ENCODE measurements at regions not wholly inside any gene's neighbourhood (a gene's known extent, or its start where the extent isn't known, plus 50 kb on each side); places are given as distances from the start of the nearest gene placed in this dataset.
"Not testable (repeated sequence)": the region's sequence is repeated elsewhere in the genome, so short reads cannot be mapped to it uniquely, and the experiment has no call there.

DNA sequence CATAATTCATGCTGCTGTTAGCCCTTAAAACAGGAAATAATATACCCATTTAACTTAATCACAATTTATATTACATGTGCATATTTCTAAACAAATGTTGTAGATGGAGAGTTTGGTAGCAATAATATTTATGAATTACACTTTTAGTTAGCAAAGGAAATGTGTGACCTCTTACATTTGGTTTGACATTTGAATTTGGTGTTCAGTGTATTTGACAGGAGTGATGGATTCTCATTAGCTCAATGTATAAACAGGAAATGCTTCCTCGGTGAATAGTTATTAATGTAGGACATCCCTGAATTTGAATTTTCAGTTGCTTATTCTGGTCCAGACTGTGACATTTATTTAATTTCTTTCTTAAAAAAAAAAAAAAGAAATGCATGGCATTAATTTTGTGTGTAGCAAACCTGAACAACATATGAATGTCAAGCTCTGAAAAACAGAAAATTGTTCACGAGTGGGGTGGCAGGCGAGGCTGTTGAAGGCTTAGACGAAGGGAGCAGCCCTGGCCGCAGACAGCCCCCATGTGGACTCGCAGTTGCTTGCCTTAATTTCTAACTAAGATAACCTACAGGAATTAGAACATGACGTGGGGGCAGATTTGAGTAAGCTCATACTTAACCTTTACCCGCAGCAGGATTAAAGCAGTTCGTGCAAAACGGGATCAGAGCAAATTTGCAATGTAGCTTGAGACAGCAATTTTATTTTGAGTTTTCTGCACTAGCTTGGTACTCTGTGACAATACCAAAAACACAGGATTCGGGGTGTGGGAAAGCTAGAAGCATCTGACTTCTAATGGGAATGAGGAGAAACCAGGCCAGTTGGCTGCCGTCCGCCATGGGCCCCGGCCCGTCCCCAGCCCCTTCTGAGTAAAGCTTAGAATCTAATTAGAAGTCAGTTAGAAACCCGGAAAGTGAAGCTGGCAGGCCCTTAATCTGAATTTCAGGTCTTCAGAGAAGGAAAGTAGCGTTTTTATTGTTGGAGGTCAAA is 134.3 kb downstream of the MACROH2A1 start:
- no peak overlapping the region for H3K27ac ChIP-seq (ENCODE audit: low read length)

DNA sequence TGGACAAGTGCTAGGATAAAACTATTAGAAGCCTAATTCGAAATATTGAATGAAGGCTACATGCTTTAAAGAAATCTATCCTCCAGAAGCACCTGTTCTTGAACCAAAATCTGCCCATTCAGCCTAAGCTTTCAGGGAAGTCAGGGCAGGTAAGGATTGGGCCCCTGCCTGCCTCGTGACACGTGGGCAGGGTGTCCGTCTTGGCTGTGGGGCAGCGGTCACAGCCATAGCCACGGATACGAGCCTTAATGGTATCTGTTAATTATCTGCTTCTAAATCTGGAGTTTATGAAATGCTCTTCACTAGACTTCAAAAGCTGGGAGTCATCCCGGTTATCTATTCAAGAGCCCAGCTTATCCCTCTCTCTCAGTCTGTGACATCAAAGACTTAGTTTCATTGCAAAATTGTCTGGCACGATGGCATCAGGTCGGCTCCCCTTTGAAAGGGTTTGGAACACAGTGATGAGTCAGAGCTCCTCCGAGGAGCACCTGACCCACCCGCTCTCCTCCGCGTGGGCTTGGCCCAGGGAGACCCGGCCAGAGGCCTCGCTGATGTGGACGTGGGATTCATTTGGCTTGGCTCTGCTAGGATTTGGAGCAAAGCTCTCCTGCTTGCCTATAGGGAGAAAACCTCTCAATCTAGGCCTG is 135.9 kb downstream of the MACROH2A1 start:
- H3K27ac ChIP-seq (ENCODE audit: low read length), result no peak overlapping the region
- H3K36me3 ChIP-seq (ENCODE audit: control insufficient read depth in 2 of 2, insufficient read depth in 2 of 2, low read length in 2 of 2), result no peaks in the 10 kb centered on the region
- no peaks in the 10 kb centered on the region for H3K9me3 ChIP-seq (ENCODE audit: control insufficient read depth in 2 of 2, low read length in 2 of 2)
- H3K4me3 ChIP-seq (ENCODE audit: low read length in 2 of 2), result no peak overlapping the region
- H3K4me1 ChIP-seq (ENCODE audit: control insufficient read depth, insufficient read depth, low read length), result no peaks in the 10 kb centered on the region
- H3K27me3 ChIP-seq (ENCODE audit: control insufficient read depth in 1 of 2, insufficient read depth in 2 of 2, low read length in 2 of 2), result no peaks in the 10 kb centered on the region
- H3K9ac ChIP-seq (ENCODE audit: low read length in 2 of 2), result no peak overlapping the region

More for the DNA sequence above, 134.3 kb downstream of the MACROH2A1 start:
- Histone ChIP-seq H3K9me3 (ENCODE audit: control insufficient read depth in 2 of 2, low read length in 2 of 2) (no peaks in the 10 kb centered on the region), H3K27me3 (ENCODE audit: control insufficient read depth in 1 of 2, insufficient read depth in 2 of 2, low read length in 2 of 2) (no peaks in the 10 kb centered on the region), H3K4me3 (ENCODE audit: low read length in 2 of 2) (no peak overlapping the region), H3K36me3 (ENCODE audit: control insufficient read depth in 2 of 2, insufficient read depth in 2 of 2, low read length in 2 of 2) (no peaks in the 10 kb centered on the region), H3K4me1 (ENCODE audit: control insufficient read depth, insufficient read depth, low read length) (no peaks in the 10 kb centered on the region), H3K9ac (ENCODE audit: low read length in 2 of 2) (no peak overlapping the region)

DNA sequence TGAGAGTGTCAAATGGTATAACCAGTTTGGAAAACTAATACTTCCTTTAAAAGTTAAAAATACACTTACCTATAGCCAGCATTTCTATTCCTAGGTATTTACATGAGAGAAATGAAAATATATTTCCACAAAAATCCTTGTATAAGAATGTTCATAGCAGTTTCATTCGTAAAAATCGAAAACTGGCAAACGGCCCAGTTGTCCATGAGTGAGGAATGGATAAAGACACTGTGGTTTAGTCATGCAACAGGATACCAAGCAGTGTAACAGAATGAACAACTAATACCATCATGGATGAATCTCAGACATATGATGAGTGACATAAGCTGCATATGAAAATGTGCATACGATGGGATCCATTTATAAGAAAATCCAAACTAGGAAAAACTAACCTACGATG is 136.7 kb downstream of the MACROH2A1 start:
- Histone ChIP-seq H3K9me3 (ENCODE audit: control insufficient read depth in 2 of 2, low read length in 2 of 2) (no peaks in the 10 kb centered on the region), H3K27ac (ENCODE audit: low read length) (no peak overlapping the region), H3K4me1 (ENCODE audit: control insufficient read depth, insufficient read depth, low read length) (no peaks in the 10 kb centered on the region), H3K4me3 (ENCODE audit: low read length in 2 of 2) (no peak overlapping the region), H3K36me3 (ENCODE audit: control insufficient read depth in 2 of 2, insufficient read depth in 2 of 2, low read length in 2 of 2) (no peaks in the 10 kb centered on the region), H3K27me3 (ENCODE audit: control insufficient read depth in 1 of 2, insufficient read depth in 2 of 2, low read length in 2 of 2) (no peaks in the 10 kb centered on the region), H3K9ac (ENCODE audit: low read length in 2 of 2) (no peak overlapping the region)

DNA sequence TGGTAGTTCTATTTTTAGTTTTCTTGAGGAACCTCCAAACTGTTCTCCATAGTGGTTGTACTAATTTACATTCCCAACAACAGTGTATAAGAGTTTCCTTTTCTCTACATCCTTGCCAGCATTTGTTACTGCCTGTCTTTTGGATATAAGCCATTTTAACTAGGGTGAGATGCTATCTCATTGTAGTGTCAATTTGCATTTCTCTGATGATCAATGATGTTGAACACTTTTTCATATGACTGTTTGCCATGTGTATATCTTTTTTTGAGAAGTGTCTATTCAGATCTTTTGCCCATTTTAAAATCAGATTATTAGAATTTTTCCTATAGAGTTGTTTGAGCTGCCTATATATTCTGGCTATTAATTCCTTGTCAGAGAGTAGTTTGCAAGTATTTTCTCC is 138.9 kb downstream of the MACROH2A1 start:
- H3K9ac ChIP-seq (ENCODE audit: low read length in 2 of 2); H3K27ac ChIP-seq (ENCODE audit: low read length); H3K36me3 ChIP-seq (ENCODE audit: control insufficient read depth in 2 of 2, insufficient read depth in 2 of 2, low read length in 2 of 2); H3K4me3 ChIP-seq (ENCODE audit: low read length in 2 of 2); H3K27me3 ChIP-seq (ENCODE audit: control insufficient read depth in 1 of 2, insufficient read depth in 2 of 2, low read length in 2 of 2); H3K9me3 ChIP-seq (ENCODE audit: control insufficient read depth in 2 of 2, low read length in 2 of 2); H3K4me1 ChIP-seq (ENCODE audit: control insufficient read depth, insufficient read depth, low read length): not testable (repeated sequence)

DNA sequence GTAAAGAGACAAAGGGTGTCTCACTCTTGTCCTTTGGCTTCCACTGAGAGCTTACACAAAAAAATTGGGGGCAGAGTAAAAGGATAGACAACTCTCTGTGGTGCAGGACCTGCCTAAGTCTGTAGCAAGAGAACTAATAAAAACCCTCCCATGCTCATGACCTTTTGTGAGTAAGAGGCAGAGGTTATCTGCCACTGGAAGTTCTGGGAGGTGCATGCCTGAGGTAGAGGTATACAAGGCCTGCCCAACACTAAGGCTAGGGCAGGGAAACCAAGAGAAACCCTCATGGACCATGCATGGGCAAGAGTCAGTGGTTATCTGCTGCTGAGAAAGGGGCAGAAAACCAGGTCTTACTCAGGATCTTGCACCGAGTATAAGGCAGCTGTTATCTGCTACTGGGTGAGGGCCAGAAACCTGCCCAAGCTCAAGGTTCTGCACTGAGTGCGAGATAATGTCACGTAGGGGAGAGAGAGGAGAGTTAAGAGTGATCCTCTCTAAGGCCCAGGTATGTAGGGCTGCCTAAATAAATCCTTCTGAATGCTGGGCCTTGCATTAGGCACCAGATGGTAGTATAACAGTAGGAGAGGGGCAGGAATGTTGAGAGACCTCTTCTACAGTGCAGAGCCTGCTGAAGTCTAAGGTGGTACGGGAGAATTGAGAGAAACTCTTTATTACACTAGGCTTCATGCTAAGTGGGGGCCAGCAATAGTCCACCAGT is 143.4 kb downstream of the MACROH2A1 start:
- no peak overlapping the region for H3K27ac ChIP-seq (ENCODE audit: low read length)
- H3K27me3 ChIP-seq (ENCODE audit: control insufficient read depth in 1 of 2, insufficient read depth in 2 of 2, low read length in 2 of 2), result no peaks in the 10 kb centered on the region
- no peak overlapping the region for H3K9ac ChIP-seq (ENCODE audit: low read length in 2 of 2)

DNA sequence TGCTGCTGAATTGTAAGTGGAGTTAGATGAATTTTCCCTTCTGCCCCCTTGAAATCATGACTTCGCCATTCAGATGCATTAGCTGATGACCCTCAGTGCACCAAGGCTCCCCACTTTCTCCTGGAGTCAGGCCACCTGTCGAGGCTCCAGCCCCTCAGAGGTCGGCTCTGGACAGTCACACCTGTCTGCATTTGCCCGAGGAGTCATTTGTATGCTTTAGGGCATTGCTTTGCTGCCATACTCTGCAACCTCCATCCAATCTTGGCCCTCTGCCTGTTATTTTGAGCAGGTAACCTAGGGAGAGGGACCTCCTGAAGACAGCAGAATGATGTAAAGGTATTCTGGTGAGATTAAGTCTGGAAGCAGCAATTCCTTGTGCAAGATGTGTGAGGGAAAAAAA is 144.8 kb downstream of the MACROH2A1 start:
- Histone ChIP-seq H3K9me3 (ENCODE audit: control insufficient read depth in 2 of 2, low read length in 2 of 2) (no peaks in the 10 kb centered on the region), H3K4me3 (ENCODE audit: low read length in 2 of 2) (no peak overlapping the region), H3K4me1 (ENCODE audit: control insufficient read depth, insufficient read depth, low read length) (no peaks in the 10 kb centered on the region), H3K9ac (ENCODE audit: low read length in 2 of 2) (no peak overlapping the region), H3K27ac (ENCODE audit: low read length) (no peak overlapping the region), H3K36me3 (ENCODE audit: control insufficient read depth in 2 of 2, insufficient read depth in 2 of 2, low read length in 2 of 2) (no peaks in the 10 kb centered on the region), H3K27me3 (ENCODE audit: control insufficient read depth in 1 of 2, insufficient read depth in 2 of 2, low read length in 2 of 2) (no peaks in the 10 kb centered on the region)

More for the DNA sequence above, 143.4 kb downstream of the MACROH2A1 start:
- no peaks in the 10 kb centered on the region for H3K4me1 ChIP-seq (ENCODE audit: control insufficient read depth, insufficient read depth, low read length)
- no peaks in the 10 kb centered on the region for H3K36me3 ChIP-seq (ENCODE audit: control insufficient read depth in 2 of 2, insufficient read depth in 2 of 2, low read length in 2 of 2)
- no peak overlapping the region for H3K4me3 ChIP-seq (ENCODE audit: low read length in 2 of 2)
- no peaks in the 10 kb centered on the region for H3K9me3 ChIP-seq (ENCODE audit: control insufficient read depth in 2 of 2, low read length in 2 of 2)

DNA sequence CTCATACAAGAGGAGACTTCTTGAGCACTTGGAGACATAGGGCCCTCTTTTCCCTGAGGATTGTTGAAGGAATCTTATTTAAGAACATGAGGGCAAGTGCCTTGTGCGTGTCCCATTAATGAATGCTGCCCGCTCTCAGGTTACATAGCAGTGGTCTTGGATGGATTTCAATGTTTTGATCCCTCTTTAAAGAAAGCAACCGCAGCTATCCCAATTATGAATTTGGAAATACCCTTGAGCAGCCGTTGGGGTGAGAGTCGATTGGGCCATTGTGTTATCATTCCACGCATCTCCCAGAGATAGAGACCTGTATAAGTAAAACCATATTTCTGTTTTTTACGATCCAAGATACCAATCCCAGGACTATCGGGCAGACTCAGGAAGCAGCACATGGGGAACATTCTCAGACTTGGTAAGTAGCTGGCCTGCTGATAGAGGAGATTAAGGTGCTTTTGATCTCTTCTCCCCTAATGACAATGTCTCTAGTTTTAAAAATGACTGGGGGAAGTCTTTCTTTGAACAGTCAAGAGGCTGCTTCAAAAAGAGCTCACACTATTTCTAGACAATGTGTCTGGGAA is 145.3 kb downstream of the MACROH2A1 start:
- no peaks in the 10 kb centered on the region for H3K9me3 ChIP-seq (ENCODE audit: control insufficient read depth in 2 of 2, low read length in 2 of 2)
- H3K4me3 ChIP-seq (ENCODE audit: low read length in 2 of 2), result no peak overlapping the region
- H3K4me1 ChIP-seq (ENCODE audit: control insufficient read depth, insufficient read depth, low read length), result no peaks in the 10 kb centered on the region
- H3K27ac ChIP-seq (ENCODE audit: low read length), result no peak overlapping the region
- no peaks in the 10 kb centered on the region for H3K27me3 ChIP-seq (ENCODE audit: control insufficient read depth in 1 of 2, insufficient read depth in 2 of 2, low read length in 2 of 2)
- no peaks in the 10 kb centered on the region for H3K36me3 ChIP-seq (ENCODE audit: control insufficient read depth in 2 of 2, insufficient read depth in 2 of 2, low read length in 2 of 2)
- no peak overlapping the region for H3K9ac ChIP-seq (ENCODE audit: low read length in 2 of 2)

DNA sequence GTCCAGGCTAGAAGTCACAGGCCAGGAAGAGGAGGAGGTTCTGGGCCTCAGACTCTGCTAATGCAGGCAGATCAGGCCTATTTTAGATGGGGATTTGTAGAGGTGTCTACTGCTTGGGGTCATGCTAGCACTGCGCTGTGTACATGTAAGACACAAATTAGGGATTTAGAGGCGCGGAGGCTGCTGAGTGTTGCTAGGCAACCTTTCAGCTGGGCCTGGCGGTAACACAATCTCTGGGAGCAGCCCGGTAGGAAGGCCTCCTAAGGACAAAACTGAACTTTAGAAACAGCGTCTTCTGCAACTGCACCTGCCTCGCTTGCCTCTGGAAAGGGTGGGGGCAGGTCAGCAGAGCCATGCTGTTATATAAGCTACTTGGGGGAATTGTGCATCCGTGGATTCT is 147.9 kb downstream of the MACROH2A1 start:
- Histone ChIP-seq H3K36me3 (ENCODE audit: control insufficient read depth in 2 of 2, insufficient read depth in 2 of 2, low read length in 2 of 2) (no peaks in the 10 kb centered on the region), H3K27ac (ENCODE audit: low read length) (no peak overlapping the region), H3K4me3 (ENCODE audit: low read length in 2 of 2) (no peak overlapping the region), H3K4me1 (ENCODE audit: control insufficient read depth, insufficient read depth, low read length) (peaks cover 12% of the 10 kb centered on the region), H3K9me3 (ENCODE audit: control insufficient read depth in 2 of 2, low read length in 2 of 2) (no peaks in the 10 kb centered on the region), H3K27me3 (ENCODE audit: control insufficient read depth in 1 of 2, insufficient read depth in 2 of 2, low read length in 2 of 2) (no peaks in the 10 kb centered on the region), H3K9ac (ENCODE audit: low read length in 2 of 2) (no peak overlapping the region)

DNA sequence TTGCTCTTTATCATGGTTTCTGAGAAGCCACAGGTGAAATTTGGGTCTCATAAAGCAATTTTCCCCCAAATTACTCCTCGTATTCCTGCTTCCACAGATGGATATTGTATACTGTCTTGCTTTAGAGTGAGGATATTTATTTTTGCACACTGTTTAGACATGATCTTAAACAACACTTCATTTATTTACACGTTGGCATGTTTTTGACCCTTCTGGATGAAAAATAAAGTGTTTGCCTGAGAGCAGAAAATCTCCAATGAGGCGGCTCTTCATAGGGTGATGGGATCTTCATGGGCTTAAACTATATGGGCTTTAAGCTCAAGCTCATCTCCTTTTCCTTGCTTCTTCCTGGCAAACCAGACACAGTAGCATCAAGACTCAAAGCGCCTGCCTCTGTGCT is 148.4 kb downstream of the MACROH2A1 start:
- Histone ChIP-seq H3K9me3 (ENCODE audit: control insufficient read depth in 2 of 2, low read length in 2 of 2) (no peaks in the 10 kb centered on the region), H3K36me3 (ENCODE audit: control insufficient read depth in 2 of 2, insufficient read depth in 2 of 2, low read length in 2 of 2) (no peaks in the 10 kb centered on the region), H3K9ac (ENCODE audit: low read length in 2 of 2) (no peak overlapping the region), H3K27me3 (ENCODE audit: control insufficient read depth in 1 of 2, insufficient read depth in 2 of 2, low read length in 2 of 2) (no peaks in the 10 kb centered on the region), H3K27ac (ENCODE audit: low read length) (no peak overlapping the region), H3K4me1 (ENCODE audit: control insufficient read depth, insufficient read depth, low read length) (peaks cover 17% of the 10 kb centered on the region), H3K4me3 (ENCODE audit: low read length in 2 of 2) (no peak overlapping the region)

DNA sequence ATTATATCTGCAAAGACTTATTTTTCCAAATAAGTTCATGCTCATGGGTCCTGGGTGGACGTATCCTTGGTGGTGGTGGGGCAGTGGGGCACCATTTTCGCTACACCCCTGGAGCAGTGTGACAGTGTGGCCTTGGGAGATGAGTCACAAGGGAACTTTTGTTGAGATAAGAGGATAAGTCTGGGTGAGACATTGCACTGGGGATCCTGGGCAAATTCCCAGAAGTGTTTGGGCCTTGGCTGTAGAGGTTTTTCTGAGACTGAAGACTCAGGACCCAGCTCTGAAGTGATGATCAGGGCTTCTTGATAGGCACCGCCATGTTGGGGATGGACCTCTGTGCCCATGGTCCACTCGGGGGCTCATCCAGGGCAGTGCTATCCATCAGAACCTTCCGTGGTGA is 149.4 kb downstream of the MACROH2A1 start:
- H3K27ac ChIP-seq (ENCODE audit: low read length), result no peak overlapping the region
- H3K9ac ChIP-seq (ENCODE audit: low read length in 2 of 2), result no peak overlapping the region
- H3K9me3 ChIP-seq (ENCODE audit: control insufficient read depth in 2 of 2, low read length in 2 of 2), result no peaks in the 10 kb centered on the region
- H3K4me3 ChIP-seq (ENCODE audit: low read length in 2 of 2), result no peak overlapping the region
- H3K27me3 ChIP-seq (ENCODE audit: control insufficient read depth in 1 of 2, insufficient read depth in 2 of 2, low read length in 2 of 2), result no peaks in the 10 kb centered on the region
- H3K4me1 ChIP-seq (ENCODE audit: control insufficient read depth, insufficient read depth, low read length), result peaks cover 26% of the 10 kb centered on the region
- H3K36me3 ChIP-seq (ENCODE audit: control insufficient read depth in 2 of 2, insufficient read depth in 2 of 2, low read length in 2 of 2), result no peaks in the 10 kb centered on the region
